Left cardiac atrium (tissue), 4 donors: ENCODE measurements at regions not wholly inside any gene's neighbourhood (a gene's known extent, or its start where the extent isn't known, plus 50 kb on each side); places are given as distances from the start of the nearest gene placed in this dataset.

Source experiments
- ATAC-seq, 2 donors: fragments of 200-7000 bp; cut with Tn5 transposase; one replicate each; pipeline ENCODE4 v1.9.1; 2020; ENCODE audit warnings: mild to moderate bottlenecking in 2 of 2, moderate library complexity in 2 of 2
- DNase-seq: peaks from one replicate; pipeline ENCODE4 v3.0.0-alpha.2; 2020
- intact Hi-C, 2 donors: fragments of 100-400 bp; cut with DNase I; formaldehyde crosslinking; loops; one replicate each; pipeline versions ENCODE4 v1.14.1 to v1.15.1; 2022 to 2023
- donor health status: DM: no; HTN: yes; CAD: no.
- donor health status: DM: no; HTN: yes; CAD: no; lungs with severe emphysema.
- donor health status: DM: yes; HTN: yes; CAD: no.
- donor health status: Dilated cardiomyopathy.

GRCh38 chr5:144577676-144578075 is 407.0 kb downstream of the KCTD16 start:
- ATAC-seq (no peak), DNase-seq (no peak)
- intact Hi-C loops, result no loop called here

GRCh38 chr5:144575736-144576135 is 405.1 kb downstream of the KCTD16 start:
- ATAC-seq, result no peak
- intact Hi-C loops, result no loop called here

GRCh38 chr5:144567421-144567780 is 396.7 kb downstream of the KCTD16 start:
- DNase-seq (no peak), ATAC-seq (no peak)
- intact Hi-C loops, result no loop called here

More at GRCh38 chr5:144575736-144576135, 405.1 kb downstream of the KCTD16 start:
- DNase-seq, result no peak

- no peak for ATAC-seq
- no peak for DNase-seq
- intact Hi-C loops, result no loop called here
Observed at GRCh38 chr5:144566747-144567420, 396.2 kb downstream of the KCTD16 start.

GRCh38 chr5:144549580-144549979 is 378.9 kb downstream of the KCTD16 start:
- intact Hi-C loops, result no loop called here
- DNase-seq, result peak; percentile 36
- ATAC-seq, result peak in 1 of 2 donors; percentile 23

- intact Hi-C loops, result no loop called here
- DNase-seq (no peak), ATAC-seq (no peak)
Observed at GRCh38 chr5:144548936-144549335, 378.3 kb downstream of the KCTD16 start.

GRCh38 chr5:144547098-144547499 is 376.4 kb downstream of the KCTD16 start:
- intact Hi-C loops, result no loop called here
- no peak for ATAC-seq
- DNase-seq, result no peak

GRCh38 chr5:144538845-144539244 is 368.2 kb downstream of the KCTD16 start:
- intact Hi-C loops, result no loop called here
- ATAC-seq (no peak), DNase-seq (no peak)
